HG03342 (cell line): ENCODE measurements at regions not wholly inside any gene's neighbourhood (a gene's known extent, or its start where the extent isn't known, plus 50 kb on each side); places are given as distances from the start of the nearest gene placed in this dataset.

Source experiments
- ATAC-seq: cut with Tn5 transposase; IDR thresholded peaks from one replicate; pipeline ENCODE4 v1.9.1; 2021; ENCODE audit warnings: mild to moderate bottlenecking, moderate library complexity; ENCODE audit not compliant: unreplicated experiment

GRCh38 chr14:76551906-76552305 lies 176.0 kb downstream of the ESRRB start:
- no peak for ATAC-seq

GRCh38 chr14:76564471-76565422 lies 188.8 kb downstream of the ESRRB start:
- no peak for ATAC-seq

- ATAC-seq = no peak
These were observed 190.5 kb downstream of the ESRRB start for GRCh38 chr14:76566439-76566838.

- no peak for ATAC-seq
These were observed 186.7 kb upstream of the VASH1 start for GRCh38 chr14:76574416-76575095.

GRCh38 chr14:76575108-76575507 lies 186.2 kb upstream of the VASH1 start:
- no peak for ATAC-seq

- ATAC-seq = no peak
These were observed 185.1 kb upstream of the VASH1 start for GRCh38 chr14:76576047-76576741.

- no peak for ATAC-seq
These were observed 184.2 kb upstream of the VASH1 start for GRCh38 chr14:76577090-76577489.

- no peak for ATAC-seq
These were observed 183.4 kb upstream of the VASH1 start for GRCh38 chr14:76577837-76578236.

- no peak for ATAC-seq
These were observed 180.9 kb upstream of the VASH1 start for GRCh38 chr14:76580399-76580798.

- ATAC-seq = no peak
These were observed 180.3 kb upstream of the VASH1 start for GRCh38 chr14:76580967-76581366.

- no peak for ATAC-seq
These were observed 179.7 kb upstream of the VASH1 start for GRCh38 chr14:76581592-76581991.

- no peak for ATAC-seq
These were observed 178.8 kb upstream of the VASH1 start for GRCh38 chr14:76582447-76582846.

GRCh38 chr14:76583174-76583573 lies 178.1 kb upstream of the VASH1 start:
- no peak for ATAC-seq

- no peak for ATAC-seq
These were observed 177.5 kb upstream of the VASH1 start for GRCh38 chr14:76583805-76584204.

- no peak for ATAC-seq
These were observed 177.0 kb upstream of the VASH1 start for GRCh38 chr14:76584271-76584702.

- no peak for ATAC-seq
These were observed 175.7 kb upstream of the VASH1 start for GRCh38 chr14:76585616-76586015.

GRCh38 chr14:76589246-76589645 lies 172.0 kb upstream of the VASH1 start:
- no peak for ATAC-seq

- no peak for ATAC-seq
These were observed 170.0 kb upstream of the VASH1 start for GRCh38 chr14:76591266-76591665.

- no peak for ATAC-seq
These were observed 166.0 kb upstream of the VASH1 start for GRCh38 chr14:76595266-76595665.

- ATAC-seq = no peak
These were observed 163.9 kb upstream of the VASH1 start for GRCh38 chr14:76597387-76597786.

GRCh38 chr14:76599141-76599540 lies 162.1 kb upstream of the VASH1 start:
- no peak for ATAC-seq
